Smooth muscle cell (in vitro differentiated cells): ENCODE measurements at regions not wholly inside any gene's neighbourhood (a gene's known extent, or its start where the extent isn't known, plus 50 kb on each side); places are given as distances from the start of the nearest gene placed in this dataset.

Experiments
- DNase-seq: peaks from one replicate; lab custom pipeline; 2025; ENCODE audit not compliant: unreplicated experiment; lab: John Stamatoyannopoulos, UW
- H2AFZ ChIP-seq: fragments of 200-600 bp; sonication (generic); 2 replicates; pipeline ENCODE4 v1.6.0; 2016; ENCODE audit warnings: antibody characterized with exemption, low read depth, mild to moderate bottlenecking
- H3F3A ChIP-seq: fragments of 200-600 bp; sonication (generic); 2 replicates; pipeline ENCODE4 v1.6.0; 2017; ENCODE audit warnings: antibody characterized with exemption, low read depth
- H3K27ac ChIP-seq: fragments of 200-600 bp; sonication (generic); 2 replicates; pipeline ENCODE4 v1.5.1; 2016; ENCODE audit warnings: low read depth, mild to moderate bottlenecking
- H3K27me3 ChIP-seq: fragments of 200-600 bp; sonication (generic); 2 replicates; pipeline ENCODE4 v1.6.1; 2016; ENCODE audit warnings: low read depth, mild to moderate bottlenecking
- H3K36me3 ChIP-seq: fragments of 200-600 bp; sonication (generic); 2 replicates; pipeline ENCODE4 v1.5.1; 2016; ENCODE audit warnings: low read depth
- H3K4me1 ChIP-seq: fragments of 200-600 bp; sonication (generic); 2 replicates; pipeline ENCODE4 v1.5.1; 2016; ENCODE audit warnings: low read depth
- H3K4me2 ChIP-seq: fragments of 200-600 bp; sonication (generic); 2 replicates; pipeline ENCODE4 v1.6.0; 2016; ENCODE audit warnings: mild to moderate bottlenecking
- H3K4me3 ChIP-seq: fragments of 200-600 bp; sonication (generic); 2 replicates; pipeline ENCODE4 v1.5.1; 2016; ENCODE audit warnings: mild to moderate bottlenecking
- H3K79me2 ChIP-seq: fragments of 200-600 bp; sonication (generic); 2 replicates; pipeline ENCODE4 v1.6.0; 2016; ENCODE audit warnings: low read depth, mild to moderate bottlenecking
- H3K9ac ChIP-seq: fragments of 200-600 bp; sonication (generic); 2 replicates; pipeline ENCODE4 v1.6.0; 2016; ENCODE audit warnings: low read depth
- H3K9me3 ChIP-seq: fragments of 200-600 bp; sonication (generic); replicated peaks from 2 replicates; pipeline ENCODE4 v1.5.1; 2016; ENCODE audit warnings: low read depth
- H4K20me1 ChIP-seq: fragments of 200-600 bp; sonication (generic); 2 replicates; pipeline ENCODE4 v1.6.0; 2016; ENCODE audit warnings: low read depth
- WGBS: methylation state at CpG from one replicate; pipeline ENCODE4 v1.1.7; 2016; ENCODE audit warnings: low lambda C conversion rate; 5-methylcytosine and 5-hydroxymethylcytosine counted together
- TF ChIP-seq, protein P1 (sequence below): fragments of 200-600 bp; sonication (generic); IDR thresholded peaks from 2 replicates; pipeline ENCODE4 v1.5.1; 2017; ENCODE audit warnings: borderline replicate concordance, mild to moderate bottlenecking, antibody characterized with exemption; ENCODE audit not compliant: insufficient read depth, poor library complexity, severe bottlenecking

DNA sequence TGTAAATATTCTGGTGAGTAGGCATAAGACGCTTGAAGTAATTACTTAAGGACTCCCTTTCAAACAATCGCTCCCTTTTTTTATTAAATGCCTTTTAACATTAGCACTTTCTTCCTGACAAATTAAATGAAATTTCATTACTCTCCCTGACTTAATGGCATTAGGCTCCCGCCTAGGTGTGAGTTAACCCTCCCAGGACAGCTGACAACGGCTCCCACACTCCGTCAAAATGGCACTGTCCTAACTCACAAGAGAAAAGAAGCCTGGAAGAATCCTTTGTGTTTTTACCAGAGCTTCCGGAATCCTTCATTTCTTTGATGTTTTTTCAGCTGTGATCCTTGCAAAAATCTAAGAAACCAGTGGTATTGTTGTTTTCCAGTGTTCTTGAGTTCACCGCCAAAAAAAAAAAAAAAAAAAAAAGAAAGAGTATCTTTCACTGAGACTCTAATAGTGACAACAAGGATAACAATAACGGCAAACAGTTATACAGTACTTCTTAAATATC, 861.0 kb upstream of the NR2F2 start:
- Histone ChIP-seq H3K9me3 (no peaks in the 10 kb centered on the region), H3K4me1 (no peaks in the 10 kb centered on the region), H3F3A (no peaks in the 10 kb centered on the region), H2AFZ (no peak overlapping the region), H3K9ac (no peak overlapping the region), H3K79me2 (no peaks in the 10 kb centered on the region), H3K27me3 (no peaks in the 10 kb centered on the region), H3K36me3 (no peaks in the 10 kb centered on the region), H4K20me1 (no peaks in the 10 kb centered on the region), H3K27ac (no peak overlapping the region), H3K4me2 (no peak overlapping the region), H3K4me3 (no peak overlapping the region)
- WGBS, result 80% methylated on average over 8 of the region's 8 CpGs
- DNase-seq, result no peak
- TF ChIP-seq, protein P1, sequence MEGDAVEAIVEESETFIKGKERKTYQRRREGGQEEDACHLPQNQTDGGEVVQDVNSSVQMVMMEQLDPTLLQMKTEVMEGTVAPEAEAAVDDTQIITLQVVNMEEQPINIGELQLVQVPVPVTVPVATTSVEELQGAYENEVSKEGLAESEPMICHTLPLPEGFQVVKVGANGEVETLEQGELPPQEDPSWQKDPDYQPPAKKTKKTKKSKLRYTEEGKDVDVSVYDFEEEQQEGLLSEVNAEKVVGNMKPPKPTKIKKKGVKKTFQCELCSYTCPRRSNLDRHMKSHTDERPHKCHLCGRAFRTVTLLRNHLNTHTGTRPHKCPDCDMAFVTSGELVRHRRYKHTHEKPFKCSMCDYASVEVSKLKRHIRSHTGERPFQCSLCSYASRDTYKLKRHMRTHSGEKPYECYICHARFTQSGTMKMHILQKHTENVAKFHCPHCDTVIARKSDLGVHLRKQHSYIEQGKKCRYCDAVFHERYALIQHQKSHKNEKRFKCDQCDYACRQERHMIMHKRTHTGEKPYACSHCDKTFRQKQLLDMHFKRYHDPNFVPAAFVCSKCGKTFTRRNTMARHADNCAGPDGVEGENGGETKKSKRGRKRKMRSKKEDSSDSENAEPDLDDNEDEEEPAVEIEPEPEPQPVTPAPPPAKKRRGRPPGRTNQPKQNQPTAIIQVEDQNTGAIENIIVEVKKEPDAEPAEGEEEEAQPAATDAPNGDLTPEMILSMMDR, result no peak

- Histone ChIP-seq H3K9me3 (no peaks in the 10 kb centered on the region), H3K36me3 (no peaks in the 10 kb centered on the region), H3K79me2 (no peaks in the 10 kb centered on the region), H3K4me3 (no peak overlapping the region), H4K20me1 (no peaks in the 10 kb centered on the region), H3K27ac (no peak overlapping the region), H2AFZ (no peak overlapping the region), H3K9ac (no peak overlapping the region), H3K27me3 (no peaks in the 10 kb centered on the region), H3K4me2 (no peak overlapping the region), H3K4me1 (no peaks in the 10 kb centered on the region), H3F3A (no peaks in the 10 kb centered on the region)
- no peak for DNase-seq
- TF ChIP-seq, protein P1, result no peak
- WGBS, result 81% methylated on average over 3 of the region's 3 CpGs
These were observed 860.0 kb upstream of the NR2F2 start for GRCh38 chr15:95470529-95470928.

GRCh38 chr15:95470997-95471689, 859.4 kb upstream of the NR2F2 start:
- Histone ChIP-seq H3K36me3 (no peaks in the 10 kb centered on the region), H3K4me3 (no peak overlapping the region), H3F3A (no peaks in the 10 kb centered on the region), H3K4me2 (no peak overlapping the region), H2AFZ (no peak overlapping the region), H3K4me1 (no peaks in the 10 kb centered on the region), H3K27me3 (no peaks in the 10 kb centered on the region), H3K27ac (no peak overlapping the region), H3K9ac (no peak overlapping the region), H3K9me3 (no peaks in the 10 kb centered on the region), H4K20me1 (no peaks in the 10 kb centered on the region), H3K79me2 (no peaks in the 10 kb centered on the region)
- no peak for DNase-seq
- TF ChIP-seq, protein P1, result no peak
- 59% methylated on average over 4 of the region's 4 CpGs for WGBS

- Histone ChIP-seq H3K27me3 (no peaks in the 10 kb centered on the region), H3K9ac (no peak overlapping the region), H3K27ac (no peak overlapping the region), H4K20me1 (no peaks in the 10 kb centered on the region), H3K4me3 (no peak overlapping the region), H3K4me1 (no peaks in the 10 kb centered on the region), H3K36me3 (no peaks in the 10 kb centered on the region), H2AFZ (no peak overlapping the region), H3K9me3 (no peaks in the 10 kb centered on the region), H3K79me2 (no peaks in the 10 kb centered on the region), H3F3A (no peaks in the 10 kb centered on the region), H3K4me2 (no peak overlapping the region)
- DNase-seq, result no peak
- TF ChIP-seq, protein P1, result no peak
- WGBS, result 94% methylated on average over 5 of the region's 5 CpGs
These were observed 858.8 kb upstream of the NR2F2 start for GRCh38 chr15:95471690-95472086.
